ENCODE measurements at regions not wholly inside any gene's neighbourhood (a gene's known extent, or its start where the extent isn't known, plus 50 kb on each side); places are given as distances from the start of the nearest gene placed in this dataset.

DNA sequence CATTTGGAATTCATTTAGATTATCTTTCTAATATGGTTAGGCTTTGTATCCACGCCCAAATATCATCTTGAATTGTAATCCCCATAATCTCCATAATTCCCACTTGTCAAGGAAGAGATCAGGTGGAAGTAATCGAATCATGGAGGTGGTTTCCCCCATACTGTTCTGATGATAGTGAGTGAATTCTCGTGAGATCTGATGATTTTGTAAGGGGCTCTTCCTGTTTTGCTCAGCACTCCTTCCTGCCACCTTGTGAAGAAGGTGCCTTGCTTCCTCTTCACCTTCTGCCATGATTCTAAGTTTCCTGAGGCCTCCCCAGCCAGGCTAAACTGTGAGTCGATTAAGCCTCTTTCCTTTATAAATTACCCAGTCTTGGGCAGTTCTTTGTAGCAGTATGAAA lies 527.5 kb upstream of the ARRDC3 start:
- H3K4me3 ChIP-seq (ENCODE audit: low read depth, low read length, poor library complexity, severe bottlenecking): no peak overlapping the region
- no peaks in the 10 kb centered on the region for H3F3A ChIP-seq (ENCODE audit: insufficient read depth, low read length)
- no peaks in the 10 kb centered on the region for H4K20me1 ChIP-seq (ENCODE audit: insufficient read depth, low read length)
- no peak overlapping the region; the same call in 1 of the 2 replicates for H3K4me2 ChIP-seq (ENCODE audit: low read length)
- H3K4me1 ChIP-seq (ENCODE audit: insufficient read depth, low read length, severe bottlenecking): no peaks in the 10 kb centered on the region
- no peak overlapping the region for H3K9ac ChIP-seq (ENCODE audit: low read length)
- no peaks in the 10 kb centered on the region for H3K9me3 ChIP-seq (ENCODE audit: low read length)
- TF ChIP-seq EZH2 (IDR thresholded peaks at IDR 0.05; ENCODE audit: borderline replicate concordance, low read length): no peak
- no peak for TF ChIP-seq CTCF (IDR thresholded peaks at IDR 0.05; ENCODE audit: low read length)
- H2AFZ ChIP-seq (ENCODE audit: low read length): peak overlapping the region; percentile 55; the same call in 1 of the 2 replicates
- H3K79me2 ChIP-seq (ENCODE audit: insufficient read depth, low read length): no peaks in the 10 kb centered on the region
- H3K27ac ChIP-seq (ENCODE audit: low read depth, low read length, poor library complexity, severe bottlenecking): no peak overlapping the region
- no peaks in the 10 kb centered on the region for H3K27me3 ChIP-seq (ENCODE audit: insufficient read depth, low read length)
- H3K9me2 ChIP-seq (ENCODE audit: low read depth, low read length): no peaks in the 10 kb centered on the region
- H3K36me3 ChIP-seq (ENCODE audit: insufficient read depth, low read length): no peaks in the 10 kb centered on the region

GRCh38 chr5:91910247-91910646 lies 527.1 kb upstream of the ARRDC3 start:
- Histone ChIP-seq H3F3A (ENCODE audit: insufficient read depth, low read length) (no peaks in the 10 kb centered on the region), H3K27me3 (ENCODE audit: insufficient read depth, low read length) (no peaks in the 10 kb centered on the region), H3K4me3 (ENCODE audit: low read depth, low read length, poor library complexity, severe bottlenecking) (no peak overlapping the region), H3K27ac (ENCODE audit: low read depth, low read length, poor library complexity, severe bottlenecking) (no peak overlapping the region), H3K36me3 (ENCODE audit: insufficient read depth, low read length) (no peaks in the 10 kb centered on the region), H3K9ac (ENCODE audit: low read length) (no peak overlapping the region), H4K20me1 (ENCODE audit: insufficient read depth, low read length) (no peaks in the 10 kb centered on the region), H2AFZ (ENCODE audit: low read length) (peak overlapping the region; percentile 55; the same call in 1 of the 2 replicates), H3K79me2 (ENCODE audit: insufficient read depth, low read length) (no peaks in the 10 kb centered on the region), H3K4me2 (ENCODE audit: low read length) (no peak overlapping the region; the same call in 1 of the 2 replicates), H3K9me2 (ENCODE audit: low read depth, low read length) (no peaks in the 10 kb centered on the region), H3K9me3 (ENCODE audit: low read length) (no peaks in the 10 kb centered on the region), H3K4me1 (ENCODE audit: insufficient read depth, low read length, severe bottlenecking) (no peaks in the 10 kb centered on the region)
- TF ChIP-seq EZH2 (IDR thresholded peaks at IDR 0.05; ENCODE audit: borderline replicate concordance, low read length): no peak
- TF ChIP-seq CTCF (IDR thresholded peaks at IDR 0.05; ENCODE audit: low read length): peak; percentile 26; the same call in 1 of the 2 replicates

DNA sequence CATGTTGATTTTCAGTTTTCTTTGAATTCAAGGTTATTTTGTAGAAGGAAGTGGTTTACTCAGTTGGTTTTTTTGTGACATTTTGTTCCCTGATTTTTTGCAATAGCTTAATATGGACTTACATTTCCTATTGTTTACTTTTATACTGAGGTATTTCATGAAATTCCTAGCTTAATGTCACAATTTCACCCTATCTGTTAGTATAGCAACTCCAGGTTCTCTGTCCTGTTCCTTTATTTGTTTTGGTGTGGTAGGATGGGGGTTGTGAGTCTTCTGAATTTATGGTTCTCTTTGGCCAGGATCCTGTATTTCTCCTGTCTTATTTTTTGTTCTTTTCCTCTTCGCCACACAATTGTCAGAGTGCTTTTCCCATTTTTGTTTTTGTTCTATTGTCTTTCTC lies 523.4 kb upstream of the ARRDC3 start:
- Histone ChIP-seq H4K20me1 (ENCODE audit: insufficient read depth, low read length) (no peaks in the 10 kb centered on the region), H3K9ac (ENCODE audit: low read length) (no peak overlapping the region), H3K27ac (ENCODE audit: low read depth, low read length, poor library complexity, severe bottlenecking) (no peak overlapping the region), H3K27me3 (ENCODE audit: insufficient read depth, low read length) (no peaks in the 10 kb centered on the region), H3K9me2 (ENCODE audit: low read depth, low read length) (no peaks in the 10 kb centered on the region), H3F3A (ENCODE audit: insufficient read depth, low read length) (no peaks in the 10 kb centered on the region), H3K4me3 (ENCODE audit: low read depth, low read length, poor library complexity, severe bottlenecking) (no peak overlapping the region), H3K36me3 (ENCODE audit: insufficient read depth, low read length) (no peaks in the 10 kb centered on the region), H3K79me2 (ENCODE audit: insufficient read depth, low read length) (no peaks in the 10 kb centered on the region), H3K4me1 (ENCODE audit: insufficient read depth, low read length, severe bottlenecking) (no peaks in the 10 kb centered on the region), H2AFZ (ENCODE audit: low read length) (no peak overlapping the region), H3K4me2 (ENCODE audit: low read length) (no peak overlapping the region), H3K9me3 (ENCODE audit: low read length) (no peaks in the 10 kb centered on the region)
- TF ChIP-seq CTCF (IDR thresholded peaks at IDR 0.05; ENCODE audit: low read length): no peak

Measured in OCI-LY1 (cell line).